ENCODE measurements at regions not wholly inside any gene's neighbourhood (a gene's known extent, or its start where the extent isn't known, plus 50 kb on each side); places are given as distances from the start of the nearest gene placed in this dataset.
"Not testable (repeated sequence)": the region's sequence is repeated elsewhere in the genome, so short reads cannot be mapped to it uniquely, and the experiment has no call there.

GRCh38 chr5:168118042-168118668 is 173.3 kb upstream of the WWC1 start:
- no peak for DNase-seq

DNA sequence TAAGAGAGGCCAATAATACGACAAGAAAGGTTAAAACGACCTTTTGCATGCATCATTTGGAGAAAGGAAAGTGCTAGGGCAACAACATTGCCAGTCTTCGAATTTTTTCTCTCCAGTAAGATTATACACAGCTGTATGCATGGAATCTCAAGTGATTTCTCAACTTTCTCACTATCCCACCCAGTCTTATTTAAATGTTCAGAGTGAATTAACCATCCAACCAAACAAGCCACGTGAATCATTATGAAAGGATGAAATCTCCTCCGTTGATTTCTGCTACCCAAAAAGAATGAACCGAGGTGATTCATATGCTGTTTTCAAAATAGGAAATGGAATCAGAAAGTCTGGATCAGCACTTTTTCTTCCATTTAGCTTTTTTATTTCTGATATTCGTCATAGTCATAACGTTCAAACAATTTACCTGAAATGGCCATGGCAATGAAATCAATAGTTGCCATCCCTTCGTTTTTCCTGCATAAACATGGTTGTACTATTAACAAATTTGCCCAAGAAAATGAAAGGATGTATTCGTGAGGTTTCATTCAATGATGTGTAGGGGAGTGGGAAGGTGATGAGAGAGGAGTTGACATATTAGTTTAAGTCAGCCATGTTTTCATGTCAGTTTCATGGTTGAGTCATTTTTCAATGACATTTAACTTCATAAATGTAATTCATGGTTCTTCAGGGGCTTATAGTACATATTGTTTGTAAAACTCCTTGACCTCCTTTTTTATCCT is 170.9 kb upstream of the WWC1 start:
- no peak for DNase-seq

- DNase-seq, result no peak
Observed at GRCh38 chr5:168121138-168121494, 170.3 kb upstream of the WWC1 start.

DNA sequence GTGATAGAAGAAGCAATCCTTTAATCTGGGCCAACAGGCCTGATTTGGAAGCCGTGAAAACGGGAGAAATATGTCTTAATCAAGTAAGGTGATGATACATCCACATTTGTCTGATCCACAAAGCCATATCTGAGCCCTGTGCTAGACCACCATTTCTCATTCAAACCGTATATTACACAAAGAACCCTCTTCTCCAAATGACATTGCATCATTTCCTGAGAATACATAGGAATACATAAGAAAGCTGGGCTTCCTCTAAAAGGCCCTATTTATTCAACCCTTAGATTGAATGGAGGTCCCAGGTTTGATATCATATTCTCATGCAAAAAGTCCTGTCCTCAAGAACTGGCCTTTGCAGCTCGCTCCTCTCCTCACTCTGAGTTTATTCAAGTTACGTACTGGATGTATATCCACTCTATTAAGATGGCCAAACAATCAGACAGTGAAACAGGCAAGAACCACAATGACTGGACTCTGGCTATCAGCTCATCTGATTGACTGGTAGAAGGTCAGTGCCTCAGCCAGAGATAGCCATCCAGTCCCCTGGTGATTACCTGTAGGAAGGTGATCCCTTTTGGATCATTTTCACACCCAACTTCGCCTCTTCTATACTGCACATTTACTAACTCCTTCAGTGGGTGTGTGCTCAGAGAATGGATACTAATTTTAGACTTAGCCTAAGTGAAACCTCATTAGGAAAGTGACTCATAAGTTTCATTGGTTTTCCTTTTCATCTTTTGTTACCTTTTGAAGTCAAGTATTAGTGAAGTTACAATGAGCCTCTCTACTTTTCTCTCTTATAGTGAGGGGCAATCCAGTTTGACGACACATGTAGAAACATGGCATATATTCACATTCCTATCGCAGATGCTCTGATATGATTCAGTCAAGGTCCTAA is 167.6 kb upstream of the WWC1 start:
- no peak for DNase-seq

DNA sequence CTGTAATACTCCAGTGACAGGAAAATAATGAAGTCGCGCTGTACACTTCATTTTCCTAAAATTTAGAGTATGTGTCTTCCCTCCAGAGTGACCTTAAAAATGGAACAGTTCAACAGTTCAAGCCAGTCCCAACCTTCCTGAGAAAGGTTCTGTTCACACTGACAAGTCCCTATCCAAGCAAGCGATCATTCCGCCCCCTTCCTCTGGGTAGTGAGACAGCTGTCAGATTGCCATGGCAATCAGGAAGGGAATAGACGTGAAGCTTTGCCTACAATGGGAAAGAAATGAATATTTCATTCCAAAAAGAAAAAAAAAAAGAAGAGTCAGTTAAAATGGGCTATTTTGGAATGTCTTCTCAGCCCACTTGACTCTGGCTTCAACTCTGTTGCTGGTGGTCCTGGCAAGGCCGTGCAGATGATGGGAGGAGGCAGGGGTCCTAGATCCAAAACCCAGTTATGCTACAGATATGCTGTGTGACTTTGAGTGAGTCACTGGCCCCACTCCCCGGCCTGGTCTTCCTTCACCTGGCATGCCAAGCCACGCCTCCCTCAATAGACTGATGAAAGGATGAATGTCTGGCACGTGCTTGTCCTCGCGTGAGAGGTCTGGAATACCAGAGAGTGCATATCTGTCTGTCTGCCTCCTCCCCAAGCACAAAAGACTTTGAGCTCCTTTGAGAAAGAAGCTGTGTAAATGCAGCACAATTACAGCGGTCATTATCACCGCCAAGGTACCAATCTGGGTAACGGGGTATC is 165.8 kb upstream of the WWC1 start:
- no peak for DNase-seq

GRCh38 chr5:168126606-168127005 is 164.8 kb upstream of the WWC1 start:
- no peak for DNase-seq

DNA sequence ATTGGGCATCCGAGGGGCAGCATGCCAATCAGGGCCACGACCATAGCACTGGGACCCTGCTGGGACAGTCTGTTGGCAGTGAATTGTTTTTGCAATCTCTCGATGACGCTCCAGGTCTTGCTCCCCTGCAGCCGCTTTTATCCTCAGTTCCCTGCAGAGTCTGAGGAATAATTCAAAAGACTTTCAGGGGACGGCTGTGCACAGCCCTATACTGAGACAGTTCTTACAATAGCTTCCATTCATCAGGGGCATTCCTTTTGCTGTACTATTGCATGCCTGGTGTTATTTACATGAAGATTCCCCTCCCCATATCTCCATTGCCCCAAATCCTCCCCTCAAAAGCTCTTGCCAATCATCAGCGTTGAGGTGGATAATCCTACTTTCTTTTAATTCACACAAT is 163.3 kb upstream of the WWC1 start:
- DNase-seq, result no peak

- DNase-seq, result no peak
Observed at GRCh38 chr5:168128557-168128956, 162.9 kb upstream of the WWC1 start.

GRCh38 chr5:168131519-168131918 is 159.9 kb upstream of the WWC1 start:
- DNase-seq, result no peak

DNA sequence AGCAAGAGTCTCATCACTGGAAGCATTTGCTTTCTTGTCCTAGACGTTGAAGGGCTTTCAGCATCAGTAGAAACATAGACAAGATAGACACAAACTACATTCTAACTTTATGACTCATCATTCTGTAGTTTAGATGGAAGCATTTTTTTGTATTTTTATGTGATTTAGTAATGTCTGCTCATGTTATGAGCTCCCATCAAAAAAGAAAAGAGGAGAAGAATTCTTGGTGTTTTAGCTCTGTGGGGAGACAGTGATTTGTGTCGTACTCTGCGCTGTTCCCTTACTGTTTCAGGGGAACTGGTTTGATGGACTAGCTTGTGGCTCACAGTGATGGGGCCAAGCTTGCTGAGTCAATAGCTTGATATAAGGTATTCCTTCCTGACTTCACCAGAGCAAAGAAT is 159.2 kb upstream of the WWC1 start:
- no peak for DNase-seq

DNA sequence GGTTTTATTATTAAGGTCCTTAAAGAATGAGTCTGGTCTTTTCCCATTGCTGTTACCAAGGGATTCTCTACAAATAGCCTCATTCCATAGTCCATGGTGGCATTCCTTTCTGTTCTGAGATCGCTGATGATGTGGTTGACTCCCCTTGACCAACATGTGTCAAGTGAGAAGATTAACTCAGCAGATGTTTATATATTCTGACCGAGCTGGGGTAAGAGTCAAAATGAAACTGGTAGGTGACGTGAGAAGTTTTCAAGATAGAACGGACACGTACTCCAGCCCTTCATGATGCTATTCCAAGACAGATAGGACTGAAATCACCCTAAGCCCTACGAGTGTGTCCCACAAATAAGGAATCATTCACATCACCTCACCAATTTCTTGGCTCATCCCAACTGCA is 155.5 kb upstream of the WWC1 start:
- DNase-seq, result no peak

DNA sequence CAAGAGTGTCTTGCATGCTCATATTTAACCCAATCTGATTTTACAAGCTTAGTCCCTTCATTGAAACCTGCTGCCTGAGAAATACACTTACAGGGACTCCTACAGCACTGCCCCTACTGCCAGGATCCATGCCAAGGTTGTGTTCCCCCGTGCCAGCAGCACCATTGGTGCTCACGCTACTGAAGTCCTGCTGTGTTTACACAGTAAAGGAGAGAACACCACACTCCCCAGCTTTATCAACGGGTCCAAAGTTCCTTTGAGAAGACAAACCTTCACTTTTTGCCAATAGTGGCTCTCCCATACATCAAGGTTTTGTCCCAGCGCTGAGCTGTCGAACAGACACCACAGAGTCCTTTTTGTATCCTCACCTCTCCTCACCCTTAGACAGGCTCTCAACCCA is 155.1 kb upstream of the WWC1 start:
- no peak for DNase-seq

GRCh38 chr5:168137265-168137664 is 154.2 kb upstream of the WWC1 start:
- no peak for DNase-seq

GRCh38 chr5:168140241-168140640 is 151.2 kb upstream of the WWC1 start:
- DNase-seq, result no peak

- DNase-seq, result no peak
Observed at GRCh38 chr5:168142402-168142801, 149.0 kb upstream of the WWC1 start.

GRCh38 chr5:168143521-168143920 is 147.9 kb upstream of the WWC1 start:
- DNase-seq, result not testable (repeated sequence)

GRCh38 chr5:168147106-168147505 is 144.3 kb upstream of the WWC1 start:
- no peak for DNase-seq

GRCh38 chr5:168147568-168148360 is 143.7 kb upstream of the WWC1 start:
- DNase-seq, result no peak

- no peak for DNase-seq
Observed at GRCh38 chr5:168151041-168151440, 140.4 kb upstream of the WWC1 start.

DNA sequence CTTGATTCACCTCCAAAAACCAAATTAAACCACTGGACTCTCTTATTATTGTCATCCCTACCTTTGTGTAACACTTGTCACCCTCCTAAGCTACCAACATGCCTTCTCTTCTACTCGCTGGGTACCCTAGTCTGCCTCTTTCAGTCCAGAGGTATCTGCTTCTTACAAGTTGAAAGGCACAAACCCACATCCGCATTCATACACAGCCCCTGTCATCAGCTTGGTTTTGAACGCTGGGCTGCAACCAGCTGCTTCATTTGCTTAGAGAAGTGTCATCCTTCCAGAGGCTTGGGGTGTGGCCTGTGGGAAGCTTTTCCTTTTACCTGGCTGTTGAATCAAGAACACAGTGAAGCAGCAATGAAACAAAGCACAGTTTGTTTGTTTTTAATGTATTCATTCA is 138.8 kb upstream of the WWC1 start:
- DNase-seq, result no peak

GRCh38 chr5:168153263-168153875 is 138.1 kb upstream of the WWC1 start:
- DNase-seq, result no peak

DNA sequence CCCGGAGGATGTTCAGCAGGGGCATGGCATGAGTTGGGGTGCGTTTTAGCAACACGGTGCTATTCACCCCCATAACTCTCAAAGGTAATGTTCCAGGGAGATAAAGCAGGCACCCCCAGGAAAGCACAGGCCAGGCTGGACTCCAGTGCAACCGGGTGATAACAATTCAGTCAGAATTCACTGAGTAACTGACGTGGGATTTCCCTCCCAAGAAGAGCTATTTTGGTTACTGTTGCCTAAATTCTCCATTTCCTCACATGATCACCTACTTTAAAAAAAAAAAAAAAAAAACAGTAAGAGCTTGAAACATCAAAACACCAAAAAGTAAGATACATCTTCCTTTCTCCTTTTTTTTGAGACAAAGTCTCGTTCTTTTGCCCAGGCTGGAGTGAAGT is 137.6 kb upstream of the WWC1 start:
- no peak for DNase-seq

All from activated CD4-positive, alpha-beta T cell treated with anti-CD3 and anti-CD28 coated beads for 48 hours (primary cell).